ENCODE measurements at regions not wholly inside any gene's neighbourhood (a gene's known extent, or its start where the extent isn't known, plus 50 kb on each side); places are given as distances from the start of the nearest gene placed in this dataset.

- TF ChIP-seq EZH2 (IDR thresholded peaks at IDR 0.05; ENCODE audit: borderline replicate concordance) (no peak), CTCF (IDR thresholded peaks at IDR 0.05; ENCODE audit: poor library complexity) (no peak)
These were observed 307.9 kb upstream of the SMARCA2 start for GRCh38 chr9:1707291-1707690.

All from hepatocyte (in vitro differentiated cells).